Pancreas (tissue), 10 donors: ENCODE measurements at regions not wholly inside any gene's neighbourhood (a gene's known extent, or its start where the extent isn't known, plus 50 kb on each side); places are given as distances from the start of the nearest gene placed in this dataset.

Experiments
- ATAC-seq, 4 donors: fragments of 200-7000 bp; cut with Tn5 transposase; one replicate each; pipeline versions ENCODE4 v1.8.0 to v1.9.1; 2020; ENCODE audit warnings: mild to moderate bottlenecking in 4 of 4, moderate library complexity in 4 of 4
- DNase-seq, 6 donors: peaks; one replicate each; pipeline ENCODE4 v3.0.0-alpha.2; 2020
- FAIRE-seq: peaks from 2 replicates; lab custom pipeline; 2012; peaks lifted over from hg19 to GRCh38; lab: Jason Lieb, UNC
- H3K27ac ChIP-seq, 4 donors: fragments of 200-600 bp; sonication (generic); 1 replicate in 3 of 4; 2 replicates in 1 of 4; pipeline versions ENCODE4 v1.5.0 to v1.8.0; 2020
- H3K27me3 ChIP-seq, 4 donors: fragments of 200-600 bp; one replicate each; pipeline ENCODE4 v1.8.0; 2021
- H3K36me3 ChIP-seq, 3 donors: fragments of 200-600 bp; sonication (generic) in 1 of 3; one replicate each; pipeline versions ENCODE4 v1.5.0 to v1.8.0; 2020 to 2021
- H3K4me1 ChIP-seq, 3 donors: fragments of 200-600 bp; one replicate each; pipeline ENCODE4 v1.8.0; 2021
- H3K4me3 ChIP-seq, 4 donors: fragments of 200-600 bp; sonication (generic) in 2 of 4; one replicate each; pipeline versions ENCODE4 v1.5.0 to v1.8.0; 2020 to 2021
- H3K9me3 ChIP-seq, 4 donors: fragments of 200-600 bp; one replicate each; pipeline ENCODE4 v1.8.0; 2021
- WGBS, 2 donors: extraction: QIAGEN DNeasy Blood & Tissue Kit; methylation state at CpG; one replicate each; pipeline ENCODE4 v1.1.7; 2013; 5-methylcytosine and 5-hydroxymethylcytosine counted together
- intact Hi-C, 3 donors: fragments of 100-400 bp; cut with DNase I; formaldehyde crosslinking; loops; one replicate each; pipeline versions ENCODE4 v1.11.1 to v1.14.2; 2022
- TF ChIP-seq, protein P1 (sequence below), 4 donors: fragments of 200-600 bp; sonication (generic) in 3 of 4; IDR thresholded peaks; one replicate each; pipeline versions ENCODE4 v1.5.0 to v1.8.0; 2021; ENCODE audit warnings: antibody characterized with exemption in 4 of 4
- donor health status: healthy with polysubstance abuse.
- donor health status: DM: no; HTN: no; CAD: no; lungs with moderate emphysema.
- donor health status: DM: no; HTN: no; CAD: no.
- donor health status: control.
- donor health status: control.
- donor health status: Bipolar disorder and iron deficiency.
- donor health status: DM: yes; HTN: yes; CAD: no.
- donor health status: DM: no; HTN: no; CAD: no.
- donor health status: DM: no; HTN: no; CAD: no.
- donor health status: DM: yes; HTN: yes; CAD: no.

DNA sequence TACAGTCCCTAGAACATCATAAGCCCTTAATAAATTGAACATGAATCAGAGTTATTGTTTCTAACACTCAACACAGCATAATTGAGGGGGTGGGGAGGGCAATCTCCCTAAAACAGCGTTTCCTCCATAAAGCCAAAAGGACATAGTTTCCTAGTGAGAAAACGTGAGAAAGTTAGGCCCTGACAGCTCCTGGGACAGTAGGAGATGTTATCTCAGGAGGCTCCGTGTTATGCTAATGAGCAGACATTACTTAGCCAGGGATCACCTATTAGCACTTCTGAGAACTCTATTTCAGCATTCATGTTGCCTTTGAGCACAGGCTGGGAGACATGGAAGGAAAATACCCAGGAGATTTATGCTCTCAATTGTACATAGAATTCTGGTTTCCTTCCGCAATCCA, 229.1 kb upstream of the ADAMTS9 start:
- no peaks in the 10 kb centered on the region for H3K27me3 ChIP-seq
- FAIRE-seq (no peak), ATAC-seq (no peak), DNase-seq (no peak)
- no peaks in the 10 kb centered on the region for H3K9me3 ChIP-seq
- no peaks in the 10 kb centered on the region for H3K36me3 ChIP-seq
- TF ChIP-seq, protein P1, sequence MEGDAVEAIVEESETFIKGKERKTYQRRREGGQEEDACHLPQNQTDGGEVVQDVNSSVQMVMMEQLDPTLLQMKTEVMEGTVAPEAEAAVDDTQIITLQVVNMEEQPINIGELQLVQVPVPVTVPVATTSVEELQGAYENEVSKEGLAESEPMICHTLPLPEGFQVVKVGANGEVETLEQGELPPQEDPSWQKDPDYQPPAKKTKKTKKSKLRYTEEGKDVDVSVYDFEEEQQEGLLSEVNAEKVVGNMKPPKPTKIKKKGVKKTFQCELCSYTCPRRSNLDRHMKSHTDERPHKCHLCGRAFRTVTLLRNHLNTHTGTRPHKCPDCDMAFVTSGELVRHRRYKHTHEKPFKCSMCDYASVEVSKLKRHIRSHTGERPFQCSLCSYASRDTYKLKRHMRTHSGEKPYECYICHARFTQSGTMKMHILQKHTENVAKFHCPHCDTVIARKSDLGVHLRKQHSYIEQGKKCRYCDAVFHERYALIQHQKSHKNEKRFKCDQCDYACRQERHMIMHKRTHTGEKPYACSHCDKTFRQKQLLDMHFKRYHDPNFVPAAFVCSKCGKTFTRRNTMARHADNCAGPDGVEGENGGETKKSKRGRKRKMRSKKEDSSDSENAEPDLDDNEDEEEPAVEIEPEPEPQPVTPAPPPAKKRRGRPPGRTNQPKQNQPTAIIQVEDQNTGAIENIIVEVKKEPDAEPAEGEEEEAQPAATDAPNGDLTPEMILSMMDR (IDR thresholded peaks at IDR 0.05), result no peak
- H3K4me3 ChIP-seq, result no peak overlapping the region
- 66 to 70% methylated on average over 4 of the region's 4 CpGs for WGBS, 2 donors
- no peak overlapping the region for H3K27ac ChIP-seq
- H3K4me1 ChIP-seq, result no peaks in the 10 kb centered on the region
- intact Hi-C loops, result no loop called here

DNA sequence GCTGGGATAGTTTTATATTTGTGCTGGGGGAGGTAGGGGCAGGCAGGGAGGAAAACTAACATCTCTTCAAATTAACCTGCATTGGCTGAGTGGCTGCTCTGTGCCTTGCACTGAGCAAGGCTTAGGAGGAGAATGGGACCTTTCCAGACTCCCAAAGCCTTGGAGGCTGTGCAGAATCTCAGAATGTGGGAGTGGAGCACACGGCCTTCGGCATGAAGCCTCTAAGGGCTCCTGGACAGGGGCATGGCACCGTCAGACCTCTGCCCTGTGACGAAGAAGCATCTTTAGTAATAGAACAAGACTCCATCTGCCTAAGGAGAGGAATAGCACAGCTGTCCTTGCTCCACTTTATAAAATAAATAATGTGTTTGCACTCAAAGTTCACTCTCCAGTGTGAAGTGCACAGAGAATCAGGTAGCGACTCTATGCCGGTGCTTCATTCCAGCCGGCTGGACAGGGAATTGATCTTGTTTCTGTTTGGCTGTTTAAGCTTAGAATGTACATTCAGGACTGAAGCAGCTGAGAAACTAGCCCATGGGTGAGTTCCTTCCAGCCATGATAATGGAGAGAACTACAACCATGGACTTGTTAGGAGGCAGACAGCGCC, 228.5 kb upstream of the ADAMTS9 start:
- TF ChIP-seq, protein P1 (IDR thresholded peaks at IDR 0.05), result no peak
- Histone ChIP-seq H3K36me3 (no peaks in the 10 kb centered on the region), H3K4me1 (no peaks in the 10 kb centered on the region), H3K4me3 (no peak overlapping the region), H3K9me3 (no peaks in the 10 kb centered on the region), H3K27me3 (no peaks in the 10 kb centered on the region), H3K27ac (no peak overlapping the region)
- intact Hi-C loops, result no loop called here
- DNase-seq (no peak), ATAC-seq (peak in 2 of 4 donors; percentile 25 to 32), FAIRE-seq (no peak)
- 69% methylated on average over 8 of the region's 8 CpGs for WGBS, 2 donors

DNA sequence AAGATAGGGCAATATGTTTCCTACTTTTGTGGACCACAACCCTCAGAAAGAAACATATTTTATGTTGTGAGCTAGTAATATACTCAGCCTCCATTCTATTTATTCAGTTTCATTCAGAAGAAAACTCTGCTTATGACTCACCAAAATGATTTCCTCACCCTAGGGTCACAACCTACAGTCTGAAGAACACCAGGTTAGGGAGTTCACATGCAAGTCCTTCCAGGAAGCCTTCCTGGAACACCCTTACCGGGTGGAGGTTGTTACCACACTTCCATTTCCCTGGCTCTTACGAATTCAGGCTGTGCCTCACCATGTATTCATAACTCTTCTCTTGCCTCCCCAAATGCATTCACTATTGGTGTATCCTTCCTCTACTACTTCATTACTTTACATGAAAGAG, 228.0 kb upstream of the ADAMTS9 start:
- 87 to 89% methylated on average over 2 of the region's 2 CpGs for WGBS, 2 donors
- ATAC-seq (peak in 2 of 4 donors; percentile 46 to 61), FAIRE-seq (no peak), DNase-seq (no peak)
- TF ChIP-seq, protein P1 (IDR thresholded peaks at IDR 0.05), result no peak
- Histone ChIP-seq H3K27me3 (no peaks in the 10 kb centered on the region), H3K36me3 (no peaks in the 10 kb centered on the region), H3K4me1 (no peaks in the 10 kb centered on the region), H3K27ac (no peak overlapping the region), H3K4me3 (no peak overlapping the region), H3K9me3 (no peaks in the 10 kb centered on the region)
- intact Hi-C loops, result no loop called here

DNA sequence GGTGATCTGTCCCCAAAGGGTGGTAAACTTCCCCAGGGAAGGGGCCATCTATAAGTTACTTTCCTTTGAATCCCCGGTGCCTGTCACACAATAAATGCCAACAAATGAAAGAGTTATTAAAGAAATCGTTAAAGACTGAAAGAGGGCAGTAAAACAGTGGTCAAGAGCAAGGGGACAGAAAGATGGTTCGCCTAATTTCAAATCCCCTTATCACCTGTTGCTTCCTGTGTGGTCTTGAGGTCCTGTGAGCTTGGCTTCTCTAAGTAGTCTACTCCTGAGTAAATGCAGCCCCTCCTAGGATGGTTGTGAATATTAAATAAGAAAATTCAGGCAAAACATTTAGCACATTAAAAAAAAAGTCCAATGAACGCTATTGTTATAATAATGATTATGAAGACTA, 225.7 kb upstream of the ADAMTS9 start:
- no peaks in the 10 kb centered on the region for H3K4me1 ChIP-seq
- FAIRE-seq, result no peak
- intact Hi-C loops, result no loop called here
- TF ChIP-seq, protein P1 (IDR thresholded peaks at IDR 0.05), result no peak
- 83 to 89% methylated on average over 4 of the region's 4 CpGs for WGBS, 2 donors
- no peak for ATAC-seq
- no peaks in the 10 kb centered on the region for H3K27me3 ChIP-seq
- DNase-seq, result no peak
- no peaks in the 10 kb centered on the region for H3K9me3 ChIP-seq
- H3K4me3 ChIP-seq, result no peak overlapping the region
- H3K36me3 ChIP-seq, result no peaks in the 10 kb centered on the region
- H3K27ac ChIP-seq, result no peak overlapping the region

DNA sequence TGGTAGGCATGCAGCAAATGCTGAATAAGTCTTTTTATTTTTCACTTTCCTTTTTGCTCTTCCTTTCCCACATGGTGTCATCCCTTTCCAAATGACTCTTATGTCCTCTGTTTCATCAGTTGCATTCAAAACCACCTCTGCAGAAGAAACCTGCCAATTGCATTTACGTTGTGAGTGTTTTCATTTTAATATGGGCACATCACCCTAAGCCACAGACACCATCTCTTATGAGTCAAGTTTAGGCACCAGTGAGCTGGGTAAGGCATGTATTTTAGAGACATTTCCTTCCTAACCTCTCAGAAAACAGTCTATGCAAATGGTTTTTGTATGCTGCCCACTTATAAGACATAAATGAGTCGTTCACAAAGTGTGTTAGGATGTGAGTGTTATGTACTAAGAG, 223.3 kb upstream of the ADAMTS9 start:
- Histone ChIP-seq H3K27ac (no peak overlapping the region), H3K27me3 (no peaks in the 10 kb centered on the region), H3K36me3 (no peaks in the 10 kb centered on the region), H3K4me3 (no peak overlapping the region), H3K9me3 (no peaks in the 10 kb centered on the region), H3K4me1 (no peaks in the 10 kb centered on the region)
- ATAC-seq (no peak), FAIRE-seq (no peak), DNase-seq (no peak)
- WGBS, 2 donors, result 74% methylated on average over 2 of the region's 2 CpGs
- intact Hi-C loops, result no loop called here
- TF ChIP-seq, protein P1 (IDR thresholded peaks at IDR 0.05), result no peak
